ENCODE measurements at regions not wholly inside any gene's neighbourhood (a gene's known extent, or its start where the extent isn't known, plus 50 kb on each side); places are given as distances from the start of the nearest gene placed in this dataset.

DNA sequence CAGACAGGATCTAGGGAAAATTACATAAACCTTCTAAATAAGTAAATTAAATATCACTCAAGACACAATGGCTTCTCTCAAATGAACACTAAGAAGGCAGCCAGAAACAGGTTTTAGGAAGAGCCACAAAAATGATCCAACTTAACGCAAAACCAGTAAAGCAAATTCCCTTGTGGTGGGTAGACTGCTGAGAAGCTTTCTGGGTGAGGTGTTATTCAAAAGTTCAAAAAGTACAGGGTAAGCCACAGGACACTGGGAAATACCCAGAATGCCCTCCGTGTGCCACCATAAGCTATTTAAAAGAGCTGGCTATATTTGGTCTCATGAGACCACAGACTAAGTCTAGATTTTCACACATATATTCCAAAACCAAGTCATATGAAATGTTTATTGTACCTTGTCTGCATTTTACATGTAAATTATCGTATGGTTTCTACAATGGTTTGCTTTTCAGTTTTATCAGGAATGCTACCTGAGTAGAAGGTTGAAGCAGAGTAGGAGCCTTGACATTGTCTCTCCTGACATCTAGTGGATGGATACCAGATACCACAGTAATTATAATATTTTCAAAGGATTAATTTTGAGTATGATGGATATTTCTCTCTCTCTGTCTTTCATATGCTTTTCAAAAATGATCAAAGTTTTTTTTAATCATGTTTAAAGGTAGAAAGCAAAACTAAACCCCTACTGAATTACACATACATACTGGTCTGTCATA, 109.3 kb upstream of the KLHL13 start:
- Histone ChIP-seq H3K4me1 (peaks cover 0 to 4% (median 0%) of the 10 kb centered on the region in 9 donors), H3K27ac (no peak overlapping the region), H3K27me3 (peaks cover 0 to 23% (median 0%) of the 10 kb centered on the region in 7 donors), H3K4me3 (no peak overlapping the region), H3K36me3 (no peaks in the 10 kb centered on the region), H3K9me3 (no peaks in the 10 kb centered on the region)
- ATAC-seq (peak in 1 of 8 donors; percentile 56), DNase-seq (no peak)
- intact Hi-C loops (cut with DNase I) = loop anchor here in 6 of 10 donors (5.0 to 10.0 kb wide), 3 partner anchors 111 to 231 kb away; partner anchors contain the start of gene KLHL13 (in 3 of the 6)
- TF ChIP-seq CTCF (IDR thresholded peaks at IDR 0.05) = peak in 7 of 9 donors; percentile 26 to 56 (median 51)
- 48 to 60% methylated on average over 3 of the region's 3 CpGs for WGBS, 2 donors

GRCh38 chrX:118228041-118228440, 111.4 kb upstream of the KLHL13 start:
- no peaks in the 10 kb centered on the region for H3K9me3 ChIP-seq
- intact Hi-C loops (cut with DNase I) = loop anchor here in 6 of 10 donors (5.0 to 10.0 kb wide), 3 partner anchors 113 to 233 kb away; partner anchors contain the start of gene KLHL13 (in 3 of the 6)
- H3K27me3 ChIP-seq = peaks cover 0 to 26% (median 0%) of the 10 kb centered on the region in 7 donors

GRCh38 chrX:118228456-118228855, 111.8 kb upstream of the KLHL13 start:
- Histone ChIP-seq H3K27me3 (peaks cover 0 to 22% (median 0%) of the 10 kb centered on the region in 7 donors), H3K36me3 (no peaks in the 10 kb centered on the region), H3K9me3 (no peaks in the 10 kb centered on the region), H3K4me3 (no peak overlapping the region), H3K4me1 (no peaks in the 10 kb centered on the region), H3K27ac (no peak overlapping the region)
- intact Hi-C loops (cut with DNase I) = loop anchor here in 6 of 10 donors (5.0 to 10.0 kb wide), 3 partner anchors 114 to 234 kb away; partner anchors contain the start of gene KLHL13 (in 3 of the 6)
- ATAC-seq = no peak
- TF ChIP-seq CTCF (IDR thresholded peaks at IDR 0.05) = no peak
- 62 to 71% methylated on average over 1 of the region's 1 CpG for WGBS, 2 donors
- no peak for DNase-seq

More at GRCh38 chrX:118228041-118228440, 111.4 kb upstream of the KLHL13 start:
- H3K4me1 ChIP-seq = no peaks in the 10 kb centered on the region
- no peak for TF ChIP-seq CTCF (IDR thresholded peaks at IDR 0.05)
- H3K4me3 ChIP-seq = no peak overlapping the region
- DNase-seq (no peak), ATAC-seq (no peak)
- 67 to 79% methylated on average over 4 of the region's 4 CpGs for WGBS, 2 donors
- H3K36me3 ChIP-seq = no peaks in the 10 kb centered on the region
- H3K27ac ChIP-seq = no peak overlapping the region

DNA sequence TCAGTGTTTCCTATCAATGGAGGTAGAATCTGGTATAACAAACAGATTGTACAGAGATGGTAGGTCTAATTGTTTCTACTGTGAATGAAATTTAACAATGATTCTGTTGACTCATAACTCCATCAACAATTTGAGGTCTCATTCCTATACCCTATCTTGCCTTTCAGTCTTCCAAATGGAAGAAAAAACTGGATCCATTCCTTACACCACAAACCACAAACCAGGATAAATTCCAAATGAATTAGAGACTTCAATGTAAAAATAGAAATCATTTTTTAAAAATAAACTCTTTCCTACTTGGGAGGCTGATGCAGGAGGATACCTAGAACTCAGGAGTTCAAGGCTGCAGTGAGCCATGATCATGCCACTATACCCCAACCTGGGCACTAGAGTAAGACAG, 114.4 kb upstream of the WDR44 start:
- no peaks in the 10 kb centered on the region for H3K4me1 ChIP-seq
- H3K27me3 ChIP-seq = peaks cover 0 to 13% (median 0%) of the 10 kb centered on the region in 7 donors
- intact Hi-C loops (cut with DNase I) = no loop called here
- H3K9me3 ChIP-seq = no peaks in the 10 kb centered on the region
- H3K4me3 ChIP-seq = no peak overlapping the region
- H3K27ac ChIP-seq = no peak overlapping the region
- no peaks in the 10 kb centered on the region for H3K36me3 ChIP-seq
- no peak for TF ChIP-seq CTCF (IDR thresholded peaks at IDR 0.05)
- no peak for ATAC-seq
- DNase-seq = no peak

Data from heart right ventricle (tissue), 16 donors.